KOPT-K1 (cell line): ENCODE measurements at regions not wholly inside any gene's neighbourhood (a gene's known extent, or its start where the extent isn't known, plus 50 kb on each side); places are given as distances from the start of the nearest gene placed in this dataset.

Experiments
- H3K27ac ChIP-seq: fragments of 200-600 bp; sonication (generic); 2 replicates; pipeline ENCODE4 v1.5.1; 2016; ENCODE audit warnings: antibody characterized with exemption, mild to moderate bottlenecking, low read depth, low read length; ENCODE audit not compliant: poor library complexity, severe bottlenecking
- H3K36me3 ChIP-seq: fragments of 200-600 bp; sonication (generic); 2 replicates; pipeline ENCODE4 v1.5.1; 2017; ENCODE audit warnings: antibody characterized with exemption, mild to moderate bottlenecking, low read length, moderate library complexity; ENCODE audit not compliant: insufficient read depth
- H3K9me3 ChIP-seq: fragments of 200-600 bp; sonication (generic); 2 replicates; pipeline ENCODE4 v1.5.1; 2017; ENCODE audit warnings: antibody characterized with exemption, low read length, mild to moderate bottlenecking; ENCODE audit not compliant: insufficient read depth, poor library complexity, severe bottlenecking

DNA sequence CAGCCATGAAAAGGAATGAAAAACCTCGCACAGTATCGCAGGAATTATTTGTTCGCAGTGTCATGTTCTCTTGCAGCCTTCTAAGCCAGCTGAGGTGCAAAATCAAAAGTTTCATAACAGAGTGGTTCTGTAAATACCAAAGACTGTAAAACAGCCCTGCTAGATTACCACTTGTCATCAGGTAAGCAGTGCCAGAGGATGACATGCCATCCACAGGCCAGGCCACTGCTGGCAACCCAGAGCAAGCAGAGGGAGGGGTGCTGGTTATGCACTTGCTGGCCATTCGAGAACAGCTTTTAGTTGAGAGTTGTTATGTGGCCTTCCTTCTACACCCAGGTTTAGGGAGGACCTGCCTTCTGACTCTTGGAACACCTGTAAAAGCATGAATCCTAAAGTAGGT, 114.3 kb upstream of the MGAT5 start:
- Histone ChIP-seq H3K27ac (no peak overlapping the region), H3K36me3 (no peaks in the 10 kb centered on the region), H3K9me3 (no peaks in the 10 kb centered on the region)

DNA sequence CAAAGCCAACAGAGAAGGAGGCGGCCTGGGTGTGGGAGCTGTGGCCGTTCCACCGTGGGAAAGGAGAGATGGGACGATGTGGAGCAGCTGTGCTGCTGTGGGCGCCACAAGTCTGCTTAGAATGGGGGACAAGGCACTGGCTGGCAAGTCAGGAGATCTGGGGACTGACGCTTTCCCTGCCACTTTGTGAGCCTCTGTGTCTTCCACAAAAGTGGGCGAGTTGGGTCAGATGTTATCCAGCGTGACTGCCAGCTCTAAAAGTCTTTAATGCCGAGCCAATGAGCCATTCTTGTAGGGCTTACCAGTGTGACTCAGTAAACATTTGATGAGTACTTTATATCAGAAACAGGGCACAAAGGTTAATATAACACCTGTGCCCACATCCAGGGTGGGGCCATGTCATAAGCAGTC, 113.6 kb upstream of the MGAT5 start:
- Histone ChIP-seq H3K9me3 (no peaks in the 10 kb centered on the region), H3K27ac (no peak overlapping the region), H3K36me3 (no peaks in the 10 kb centered on the region)

DNA sequence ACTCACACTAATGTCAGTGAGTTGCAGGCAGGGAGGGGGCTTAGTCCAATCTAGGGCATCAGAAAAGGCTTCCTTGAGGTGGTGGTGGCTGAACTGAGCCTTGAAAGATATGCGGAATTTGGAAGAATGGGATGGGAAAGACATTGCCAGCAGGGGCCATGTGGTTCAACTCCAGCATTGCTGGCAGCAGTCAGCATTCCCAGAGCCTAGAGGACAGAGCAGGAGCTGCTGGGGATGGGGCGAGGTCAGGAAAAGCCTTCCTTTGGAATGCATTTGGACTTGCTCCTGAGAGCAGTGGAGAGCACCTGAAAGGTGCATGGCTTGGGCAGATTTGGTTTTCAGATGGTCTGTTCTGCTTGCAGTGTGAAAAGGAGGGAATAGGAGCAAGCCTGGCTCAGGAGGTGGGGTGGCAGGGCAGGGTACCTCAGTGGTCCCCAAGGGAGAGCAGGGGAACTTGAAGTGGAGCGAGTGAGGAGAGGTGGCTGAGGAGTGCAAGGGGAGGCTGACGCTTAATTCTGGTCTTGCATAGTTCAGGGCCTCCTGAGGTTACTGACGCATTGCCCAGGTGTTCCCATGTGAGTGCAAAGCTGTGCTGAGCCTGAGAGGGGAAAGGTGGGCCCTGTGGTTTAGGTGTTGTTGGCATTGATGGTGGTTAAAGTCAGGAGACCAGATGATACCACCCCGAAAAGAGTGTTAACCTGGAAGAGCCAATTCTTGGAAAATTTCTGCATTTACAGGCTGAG, 112.1 kb upstream of the MGAT5 start:
- no peaks in the 10 kb centered on the region for H3K9me3 ChIP-seq
- H3K36me3 ChIP-seq, result no peaks in the 10 kb centered on the region
- no peak overlapping the region for H3K27ac ChIP-seq

DNA sequence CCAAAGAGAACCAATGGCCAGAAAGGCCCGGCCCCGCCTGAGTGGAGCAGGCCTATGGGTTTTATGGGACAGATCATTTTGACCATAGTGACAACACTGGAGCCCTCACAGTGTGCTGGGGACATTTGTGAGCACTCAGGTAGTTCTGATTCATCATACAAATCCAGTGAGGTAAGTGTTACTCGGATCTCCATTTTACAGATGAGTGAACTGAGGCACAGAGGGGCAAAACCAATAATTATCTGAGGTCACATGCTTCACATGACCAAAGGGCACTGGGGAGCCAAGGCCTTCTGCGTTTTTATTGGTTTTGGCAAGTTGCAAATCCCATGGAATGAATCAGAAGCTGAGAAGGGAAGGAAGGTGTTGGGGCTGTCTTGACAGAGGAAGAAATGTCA, 111.5 kb upstream of the MGAT5 start:
- H3K36me3 ChIP-seq, result no peaks in the 10 kb centered on the region
- H3K27ac ChIP-seq, result no peak overlapping the region
- no peaks in the 10 kb centered on the region for H3K9me3 ChIP-seq

DNA sequence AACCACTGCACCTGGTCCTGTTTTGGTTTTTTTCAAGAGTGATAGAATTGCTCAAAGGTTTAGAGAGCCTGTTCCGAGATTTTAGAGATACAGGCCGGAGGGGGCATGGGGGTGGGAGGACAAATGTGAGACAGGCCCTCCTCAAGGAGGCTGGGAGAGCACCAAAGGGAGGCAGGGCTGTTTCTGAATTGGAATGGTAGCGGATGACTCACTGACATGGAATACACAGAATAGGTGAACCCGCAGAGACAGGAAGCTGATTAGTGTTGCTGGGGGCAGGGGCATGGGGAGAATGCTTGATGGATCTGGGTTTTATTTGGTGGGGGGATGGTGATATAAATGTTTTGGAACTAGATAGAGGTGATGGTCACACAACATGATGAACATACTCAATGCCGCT, 111.0 kb upstream of the MGAT5 start:
- Histone ChIP-seq H3K27ac (no peak overlapping the region), H3K36me3 (no peaks in the 10 kb centered on the region), H3K9me3 (no peaks in the 10 kb centered on the region)

DNA sequence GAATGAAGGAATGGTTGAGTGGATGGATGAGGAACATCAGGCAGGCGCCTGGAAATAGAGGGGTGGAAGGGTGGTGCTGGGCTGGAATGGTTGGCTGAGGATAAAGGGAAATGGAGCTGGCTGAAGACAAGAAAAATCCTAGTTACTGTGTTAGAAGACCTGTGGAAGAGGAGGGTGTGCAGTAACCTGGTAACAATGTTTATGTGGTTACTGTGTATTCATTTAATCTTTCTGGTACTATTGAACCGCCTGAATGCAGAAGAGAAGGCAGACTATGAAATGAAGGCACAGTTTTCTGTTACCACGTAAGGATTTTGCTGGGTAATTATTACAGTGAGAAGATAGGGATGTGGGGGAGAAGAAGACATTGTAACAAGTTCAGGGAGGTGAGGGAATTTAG, 110.3 kb upstream of the MGAT5 start:
- Histone ChIP-seq H3K27ac (no peak overlapping the region), H3K36me3 (no peaks in the 10 kb centered on the region), H3K9me3 (no peaks in the 10 kb centered on the region)

DNA sequence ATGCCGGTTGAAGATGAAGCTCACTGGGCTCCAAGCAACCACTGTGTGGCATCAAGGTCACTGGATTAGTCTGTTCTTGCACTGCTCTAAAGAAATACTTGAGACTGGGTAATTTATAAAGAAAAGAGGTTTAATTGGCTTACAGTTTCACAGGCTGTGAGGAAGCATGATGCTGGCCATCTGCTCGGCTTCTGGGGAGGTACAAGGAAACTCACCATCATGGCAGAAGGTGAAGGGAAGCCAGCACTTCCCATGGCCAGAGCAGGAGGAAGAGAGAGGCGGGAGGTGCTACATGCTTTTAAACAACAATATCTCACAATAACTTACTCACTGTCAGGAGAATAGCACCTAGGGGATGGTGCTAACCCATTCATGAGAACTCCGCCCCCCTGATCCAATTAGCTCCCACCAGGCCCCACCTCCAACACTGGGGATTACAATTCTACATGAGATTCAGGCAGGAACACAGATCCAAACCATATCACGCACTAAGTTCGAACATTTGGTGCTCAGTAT, 109.7 kb upstream of the MGAT5 start:
- no peak overlapping the region for H3K27ac ChIP-seq
- H3K9me3 ChIP-seq, result no peaks in the 10 kb centered on the region
- no peaks in the 10 kb centered on the region for H3K36me3 ChIP-seq

DNA sequence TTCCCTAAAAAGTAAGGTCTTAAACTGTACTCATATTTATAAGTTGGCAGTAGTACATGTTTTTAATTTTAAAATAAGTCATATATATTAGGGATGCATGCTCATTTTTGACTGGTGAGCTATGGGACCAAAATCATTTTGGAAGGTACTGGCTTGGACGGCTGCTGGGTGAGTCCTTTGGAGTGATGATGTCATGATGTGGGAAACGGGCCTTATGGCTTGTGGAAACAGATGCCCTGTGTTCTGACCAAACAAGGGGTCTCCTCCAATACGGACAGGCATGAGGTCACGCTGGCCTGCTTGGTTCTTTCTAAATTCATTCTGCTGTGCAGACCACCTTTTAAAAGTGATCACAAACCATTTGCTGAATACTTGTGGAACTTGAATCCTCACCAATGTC, 109.2 kb upstream of the MGAT5 start:
- no peaks in the 10 kb centered on the region for H3K9me3 ChIP-seq
- no peaks in the 10 kb centered on the region for H3K36me3 ChIP-seq
- H3K27ac ChIP-seq, result no peak overlapping the region

DNA sequence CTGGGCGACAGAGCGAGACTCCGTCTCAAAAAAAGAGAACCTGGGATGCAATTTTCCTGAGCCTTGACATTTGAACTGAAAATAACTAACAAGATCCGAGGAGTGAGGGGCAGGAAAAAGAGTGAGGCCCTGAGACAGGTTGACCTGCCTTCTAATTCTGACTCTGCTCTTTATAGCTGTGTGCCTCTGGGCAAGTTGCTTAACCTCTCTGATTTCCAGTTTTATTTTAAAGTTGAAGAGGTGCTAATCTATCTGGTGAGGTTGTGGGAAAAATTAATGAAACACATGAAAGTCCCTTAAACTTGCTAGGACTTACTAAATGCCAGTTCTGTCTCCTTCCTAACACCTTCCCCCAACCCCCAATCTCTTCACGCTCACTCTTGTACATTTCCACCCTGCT, 108.4 kb upstream of the MGAT5 start:
- no peak overlapping the region for H3K27ac ChIP-seq
- no peaks in the 10 kb centered on the region for H3K9me3 ChIP-seq
- no peaks in the 10 kb centered on the region for H3K36me3 ChIP-seq

DNA sequence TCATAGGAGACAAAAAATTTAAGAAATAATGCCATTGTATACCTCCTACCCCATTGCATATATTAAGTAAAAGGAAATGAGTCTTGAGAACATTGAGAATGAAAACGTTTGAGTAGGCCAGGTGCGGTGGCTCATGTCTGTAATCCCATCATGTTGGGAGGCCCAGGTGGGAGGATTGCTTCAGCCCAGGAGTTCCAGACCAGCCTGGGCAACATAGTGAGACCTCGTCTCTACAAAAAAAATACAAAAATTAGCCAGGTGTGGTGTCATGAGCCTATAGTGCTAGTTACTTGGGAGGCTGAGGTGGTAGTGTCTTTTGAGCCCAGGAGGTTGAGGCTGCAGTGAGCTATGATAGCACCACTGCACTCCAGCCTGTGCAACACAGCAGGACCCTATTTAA, 107.7 kb upstream of the MGAT5 start:
- no peaks in the 10 kb centered on the region for H3K9me3 ChIP-seq
- H3K36me3 ChIP-seq, result no peaks in the 10 kb centered on the region
- no peak overlapping the region for H3K27ac ChIP-seq

DNA sequence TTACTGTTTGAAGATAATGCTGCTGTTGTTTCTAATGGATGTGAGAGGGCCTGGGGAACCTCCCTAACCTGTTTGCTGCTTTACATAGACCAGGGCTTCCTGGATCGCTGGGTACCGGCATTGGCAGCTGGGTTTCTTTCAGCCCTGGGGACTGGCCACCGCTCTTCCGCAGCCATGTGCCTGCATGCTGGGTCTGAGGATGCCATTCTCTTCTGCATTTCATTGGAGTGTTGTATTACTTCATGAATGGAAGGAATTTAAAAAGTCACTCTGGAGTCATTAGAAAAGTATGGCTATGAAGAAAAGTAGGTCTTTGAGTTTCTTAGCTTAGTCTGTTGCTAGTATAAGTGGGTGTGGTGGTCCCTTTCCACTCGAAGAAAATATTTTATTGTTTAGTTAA, 107.3 kb upstream of the MGAT5 start:
- no peaks in the 10 kb centered on the region; the same call in 1 of the 2 replicates for H3K36me3 ChIP-seq
- no peak overlapping the region for H3K27ac ChIP-seq
- H3K9me3 ChIP-seq, result no peaks in the 10 kb centered on the region

DNA sequence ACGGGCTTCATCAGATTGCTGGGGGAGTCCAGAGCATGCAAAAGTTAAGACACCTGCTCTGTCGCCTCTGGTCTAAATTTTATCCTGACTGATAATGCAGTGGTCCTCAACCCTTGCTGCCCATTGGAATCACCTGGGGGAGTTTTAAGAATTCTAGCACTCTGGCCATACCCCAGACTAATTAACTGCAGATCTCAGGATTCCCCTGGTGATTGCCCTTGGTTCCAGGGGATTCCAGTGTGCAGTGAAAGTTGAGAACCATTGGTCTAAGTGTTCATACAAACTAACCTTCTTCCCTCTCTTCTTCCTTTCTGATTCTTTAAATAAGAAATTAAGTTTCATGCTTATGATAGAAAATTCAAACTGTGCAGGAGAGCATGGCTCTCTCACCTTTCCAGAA, 105.7 kb upstream of the MGAT5 start:
- no peak overlapping the region for H3K27ac ChIP-seq
- H3K36me3 ChIP-seq, result peaks cover 7% of the 10 kb centered on the region; the same call in 1 of the 2 replicates
- no peaks in the 10 kb centered on the region for H3K9me3 ChIP-seq

DNA sequence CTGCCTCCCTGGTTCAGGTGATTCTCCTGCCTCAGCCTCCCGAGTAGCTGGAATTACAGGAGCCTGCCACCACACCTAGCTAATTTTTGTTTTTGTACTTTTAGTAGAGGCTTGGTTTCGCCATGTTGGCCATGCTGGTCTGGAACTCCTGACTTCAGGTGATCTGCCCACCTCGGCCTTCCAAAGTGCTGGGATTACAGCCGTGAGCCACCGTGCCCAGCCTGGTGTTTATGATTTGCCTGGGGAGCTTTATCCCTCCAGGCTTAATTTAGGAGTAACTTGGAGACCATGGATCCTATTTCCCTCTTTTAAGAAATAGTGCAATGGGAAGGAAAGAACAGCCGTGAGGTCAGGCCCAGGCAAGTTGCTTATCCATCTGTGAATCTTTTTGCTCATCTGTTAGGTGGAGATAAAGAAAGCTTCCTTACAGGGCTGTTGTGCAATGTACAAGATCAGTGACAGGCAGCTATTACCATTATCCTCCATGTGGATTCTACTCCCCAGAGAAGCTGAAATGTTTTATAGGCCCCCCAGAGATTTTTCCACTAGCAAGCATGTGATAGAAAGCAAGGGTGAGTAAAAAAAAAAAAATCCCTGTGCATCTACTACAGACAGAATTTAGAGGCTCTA, 104.9 kb upstream of the MGAT5 start:
- Histone ChIP-seq H3K9me3 (no peaks in the 10 kb centered on the region), H3K36me3 (peaks cover 7% of the 10 kb centered on the region; the same call in 1 of the 2 replicates), H3K27ac (no peak overlapping the region)

DNA sequence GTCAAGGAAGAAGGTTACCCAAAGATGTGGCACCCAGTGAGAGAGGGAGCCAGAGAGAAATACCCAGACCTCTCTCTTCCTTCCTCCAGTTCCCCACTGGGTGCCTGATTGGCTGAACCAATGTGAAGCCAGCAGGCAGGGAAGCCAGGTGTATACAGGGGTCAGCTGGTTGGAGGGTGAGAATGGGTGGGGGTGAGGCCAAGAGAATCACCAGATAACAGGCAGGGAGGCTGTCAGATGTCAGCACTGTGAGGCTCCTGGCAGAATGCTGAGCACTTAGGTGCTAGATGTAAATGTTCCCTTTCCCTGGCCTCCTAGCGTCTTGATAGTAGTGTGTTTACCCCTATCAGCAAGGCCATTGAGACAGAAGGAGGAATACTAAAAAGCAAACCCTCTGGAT, 104.0 kb upstream of the MGAT5 start:
- no peaks in the 10 kb centered on the region for H3K9me3 ChIP-seq
- no peak overlapping the region for H3K27ac ChIP-seq
- H3K36me3 ChIP-seq, result peaks cover 7% of the 10 kb centered on the region; the same call in 1 of the 2 replicates

DNA sequence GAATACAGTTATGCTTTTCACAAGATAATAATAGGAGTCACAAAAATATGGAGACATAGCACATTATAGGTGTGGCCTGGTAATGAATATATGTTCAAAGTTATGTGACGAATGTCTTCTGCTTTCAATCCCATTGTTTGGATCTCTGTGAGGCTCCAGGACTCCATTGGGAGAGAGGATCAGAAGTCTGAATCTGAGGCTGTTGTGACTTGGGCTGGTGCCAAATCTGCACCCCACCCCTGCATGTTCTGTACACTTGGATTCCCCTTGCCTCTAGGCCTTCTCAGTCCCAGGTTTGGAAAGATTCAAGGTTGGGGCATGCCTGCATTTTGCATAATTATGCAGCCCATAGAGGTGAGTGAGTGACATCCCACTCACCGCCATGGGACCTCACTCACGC, 103.1 kb upstream of the MGAT5 start:
- no peak overlapping the region for H3K27ac ChIP-seq
- H3K36me3 ChIP-seq, result peaks cover 7% of the 10 kb centered on the region; the same call in 1 of the 2 replicates

More for the DNA sequence above, 103.1 kb upstream of the MGAT5 start:
- H3K9me3 ChIP-seq, result no peaks in the 10 kb centered on the region
